ENCODE measurements at regions not wholly inside any gene's neighbourhood (a gene's known extent, or its start where the extent isn't known, plus 50 kb on each side); places are given as distances from the start of the nearest gene placed in this dataset.

- Histone ChIP-seq H3K4me3 (ENCODE audit: low read length) (no peak overlapping the region), H3K27me3 (ENCODE audit: low read length) (no peaks in the 10 kb centered on the region), H3K9ac (ENCODE audit: low read length) (no peak overlapping the region), H3K36me3 (ENCODE audit: low read depth, low read length) (peaks cover 7% of the 10 kb centered on the region; the same call in 1 of the 2 replicates), H3F3A (ENCODE audit: low read length, unreplicated experiment) (no peaks in the 10 kb centered on the region), H3K4me2 (ENCODE audit: low read length) (no peak overlapping the region), H3K79me2 (ENCODE audit: low read length) (no peaks in the 10 kb centered on the region), H3K9me3 (ENCODE audit: low read length) (no peaks in the 10 kb centered on the region; the same call in 1 of the 2 replicates), H4K20me1 (ENCODE audit: low read length) (no peaks in the 10 kb centered on the region), H3K9me2 (replicated peaks; ENCODE audit: low read length) (no peaks in the 10 kb centered on the region), H3K4me1 (ENCODE audit: insufficient read depth, low read length) (peaks cover 13% of the 10 kb centered on the region; the same call in 1 of the 2 replicates), H3K27ac (ENCODE audit: low read length) (no peak overlapping the region), H2AFZ (ENCODE audit: low read length) (no peak overlapping the region)
- ChIA-PET CTCF (no interaction called here), POLR2A (ENCODE audit: unreplicated experiment) (no interaction called here)
- intact Hi-C loops (cut with micrococcal nuclease), result no loop called here
- no peak for ATAC-seq
- DNase-seq, result no peak
- no peak for TF ChIP-seq EZH2phosphoT487 (IDR thresholded peaks at IDR 0.05; ENCODE audit: borderline replicate concordance, low read length)
- TF ChIP-seq CTCF (conservative IDR thresholded peaks at IDR 0.05; ENCODE audit: low read depth, low read length), result no peak
- TF ChIP-seq EZH2 (IDR thresholded peaks at IDR 0.05; ENCODE audit: low read length, unreplicated experiment), result no peak
- no TSS peak for BruUV-seq (replicated peaks)
Measured at GRCh38 chr22:35189559-35189958, 67.7 kb upstream of the HMGXB4 start.

DNA sequence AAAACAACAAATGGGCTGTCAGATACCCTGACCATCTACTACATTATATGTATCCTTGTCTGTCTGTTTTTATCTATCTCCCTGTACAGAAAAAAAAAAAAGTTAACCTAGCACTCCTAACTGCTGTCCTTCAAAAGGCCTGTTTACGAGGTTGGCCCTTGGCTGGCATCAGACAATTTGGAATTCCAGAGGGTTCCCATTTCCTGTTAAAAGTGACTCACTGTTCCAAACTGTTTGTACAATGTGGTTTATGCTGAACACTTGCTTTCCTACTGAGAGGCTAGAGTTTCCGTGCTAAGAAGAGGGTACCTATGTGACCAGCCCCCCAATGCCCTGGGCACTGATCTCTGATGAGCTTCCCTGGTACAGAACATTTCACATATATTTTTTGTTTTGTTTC is 65.9 kb upstream of the HMGXB4 start:
- Histone ChIP-seq H3K27me3 (ENCODE audit: low read length) (no peaks in the 10 kb centered on the region), H3K9ac (ENCODE audit: low read length) (no peak overlapping the region), H3K79me2 (ENCODE audit: low read length) (no peaks in the 10 kb centered on the region), H2AFZ (ENCODE audit: low read length) (no peak overlapping the region), H3K9me2 (replicated peaks; ENCODE audit: low read length) (no peaks in the 10 kb centered on the region), H4K20me1 (ENCODE audit: low read length) (no peaks in the 10 kb centered on the region), H3K36me3 (ENCODE audit: low read depth, low read length) (peaks cover 7% of the 10 kb centered on the region; the same call in 1 of the 2 replicates), H3K27ac (ENCODE audit: low read length) (no peak overlapping the region), H3K4me2 (ENCODE audit: low read length) (peak overlapping the region; percentile 25; the same call in 1 of the 2 replicates), H3F3A (ENCODE audit: low read length, unreplicated experiment) (no peaks in the 10 kb centered on the region), H3K4me3 (ENCODE audit: low read length) (no peak overlapping the region), H3K4me1 (ENCODE audit: insufficient read depth, low read length) (peaks cover 13% of the 10 kb centered on the region; the same call in 1 of the 2 replicates), H3K9me3 (ENCODE audit: low read length) (no peaks in the 10 kb centered on the region; the same call in 1 of the 2 replicates)
- CTCF ChIA-PET, result no interaction called here
- peak; percentile 78 for DNase-seq
- TF ChIP-seq EZH2 (IDR thresholded peaks at IDR 0.05; ENCODE audit: low read length, unreplicated experiment), result no peak
- no peak for TF ChIP-seq CTCF (conservative IDR thresholded peaks at IDR 0.05; ENCODE audit: low read depth, low read length)
- TF ChIP-seq EZH2phosphoT487 (IDR thresholded peaks at IDR 0.05; ENCODE audit: borderline replicate concordance, low read length), result no peak
- intact Hi-C loops (cut with micrococcal nuclease), result no loop called here
- no TSS peak for BruUV-seq (replicated peaks)
- peak; percentile 94 for ATAC-seq
- POLR2A ChIA-PET (ENCODE audit: unreplicated experiment), result no interaction called here

DNA sequence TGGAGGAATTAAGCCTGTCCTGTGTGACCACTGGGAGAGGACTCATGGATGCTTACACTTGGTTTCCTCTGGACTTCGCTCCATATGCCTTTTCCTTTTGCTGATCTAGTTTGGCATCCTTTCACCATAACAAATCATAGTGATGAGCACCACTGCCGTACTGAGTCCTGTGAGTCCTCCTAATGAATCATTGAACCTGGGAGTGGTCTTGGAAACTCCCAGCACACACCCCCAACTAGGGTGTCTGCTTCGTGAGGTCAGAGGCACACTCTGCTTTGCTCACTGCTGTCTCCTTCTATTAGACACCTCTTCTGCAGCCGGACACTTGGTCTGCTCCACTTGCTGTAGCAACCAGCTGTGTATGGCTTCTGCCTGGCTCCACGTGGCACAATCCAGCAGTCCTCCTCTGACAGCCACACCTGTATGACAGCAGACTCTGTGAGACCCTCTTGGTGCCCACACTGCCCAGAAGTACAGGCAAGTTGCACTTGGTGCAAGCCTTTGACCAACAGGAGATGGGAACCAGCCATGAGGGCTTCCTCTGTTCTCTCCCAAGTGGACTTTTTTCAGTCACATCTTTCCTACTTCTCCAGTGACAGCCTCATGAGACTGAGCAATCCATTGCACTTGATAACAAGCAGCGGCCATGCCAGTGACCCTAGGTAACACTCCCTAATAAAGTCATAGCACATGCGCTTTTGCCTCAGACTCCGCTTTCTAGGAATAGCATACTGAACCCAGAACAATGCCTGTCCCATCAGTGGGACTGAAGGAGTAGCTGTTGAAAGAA is 65.0 kb upstream of the HMGXB4 start:
- Histone ChIP-seq H3K79me2 (ENCODE audit: low read length) (no peaks in the 10 kb centered on the region), H3K9ac (ENCODE audit: low read length) (no peak overlapping the region), H2AFZ (ENCODE audit: low read length) (no peak overlapping the region), H3K4me3 (ENCODE audit: low read length) (no peak overlapping the region), H3K4me2 (ENCODE audit: low read length) (no peak overlapping the region), H4K20me1 (ENCODE audit: low read length) (no peaks in the 10 kb centered on the region), H3K27me3 (ENCODE audit: low read length) (no peaks in the 10 kb centered on the region), H3F3A (ENCODE audit: low read length, unreplicated experiment) (no peaks in the 10 kb centered on the region), H3K9me2 (replicated peaks; ENCODE audit: low read length) (no peaks in the 10 kb centered on the region), H3K27ac (ENCODE audit: low read length) (no peak overlapping the region), H3K4me1 (ENCODE audit: insufficient read depth, low read length) (peaks cover 13% of the 10 kb centered on the region; the same call in 1 of the 2 replicates), H3K9me3 (ENCODE audit: low read length) (no peaks in the 10 kb centered on the region; the same call in 1 of the 2 replicates), H3K36me3 (ENCODE audit: low read depth, low read length) (peaks cover 7% of the 10 kb centered on the region; the same call in 1 of the 2 replicates)
- ChIA-PET CTCF (no interaction called here), POLR2A (ENCODE audit: unreplicated experiment) (no interaction called here)
- BruUV-seq (replicated peaks), result no TSS peak
- DNase-seq, result peak; percentile 11
- intact Hi-C loops (cut with micrococcal nuclease), result no loop called here
- no peak; the same call in 1 of the 2 replicates for ATAC-seq
- TF ChIP-seq CTCF (conservative IDR thresholded peaks at IDR 0.05; ENCODE audit: low read depth, low read length), result no peak
- no peak for TF ChIP-seq EZH2 (IDR thresholded peaks at IDR 0.05; ENCODE audit: low read length, unreplicated experiment)
- TF ChIP-seq EZH2phosphoT487 (IDR thresholded peaks at IDR 0.05; ENCODE audit: borderline replicate concordance, low read length), result no peak
